ENCODE measurements at regions not wholly inside any gene's neighbourhood (a gene's known extent, or its start where the extent isn't known, plus 50 kb on each side); places are given as distances from the start of the nearest gene placed in this dataset.

DNA sequence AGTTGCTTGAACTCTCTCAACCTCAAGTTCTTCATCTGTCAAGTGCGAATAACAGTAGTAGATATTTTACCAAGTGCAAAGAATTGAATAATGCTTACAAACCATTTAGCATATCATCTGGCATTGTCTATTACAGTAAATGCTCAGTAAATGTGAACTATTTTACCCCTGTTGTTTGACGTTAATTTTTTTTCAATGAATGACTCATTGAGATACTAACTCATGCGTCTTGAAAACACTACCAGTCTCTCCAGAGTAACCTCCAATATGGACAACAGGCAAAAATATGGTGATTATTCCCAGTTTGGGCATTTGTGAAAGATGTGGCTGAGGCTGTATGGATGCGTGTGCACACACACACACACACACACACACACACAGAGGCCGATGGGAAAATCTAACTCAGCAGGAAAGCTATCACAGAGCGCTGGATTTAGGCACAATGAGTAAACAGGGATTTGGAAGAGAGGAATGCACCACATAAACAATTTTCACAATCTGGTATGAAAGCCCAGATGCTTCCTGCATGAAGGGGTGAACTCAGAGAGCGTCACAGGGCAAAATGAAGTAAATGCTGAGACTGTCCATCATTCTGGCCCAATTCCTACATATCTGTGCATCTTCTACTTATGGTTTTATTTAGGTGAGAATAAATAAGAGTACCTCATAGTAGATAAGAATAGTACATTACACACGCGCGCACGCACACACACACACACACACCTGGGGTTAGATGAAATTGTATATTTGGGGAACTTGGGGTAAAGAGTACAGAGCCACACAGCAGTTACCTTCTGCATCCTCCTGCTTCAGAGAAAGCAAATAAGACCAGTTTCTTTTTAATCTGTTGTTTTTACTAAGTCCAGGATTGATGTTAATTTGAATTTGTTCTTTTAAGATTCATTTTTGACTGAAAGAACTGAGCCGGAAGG lies 128.7 kb downstream of the PALM2AKAP2 start:
- Mint-ChIP-seq H3K27me3 (peaks cover 0 to 2% of the 10 kb centered on the region in 2 donors), H3K4me1 (peaks cover 2 to 16% (median 11%) of the 10 kb centered on the region in 3 donors), H3K27ac (no peak overlapping the region), H3K9me3 (no peaks in the 10 kb centered on the region), H3K36me3 (no peaks in the 10 kb centered on the region), H3K4me3 (no peak overlapping the region)
- Histone ChIP-seq H3K9me3 (no peaks in the 10 kb centered on the region), H3K4me1 (ENCODE audit: control insufficient read depth in 1 of 2, extremely low read depth in 1 of 2, insufficient read depth in 2 of 2, low read length in 2 of 2) (no peaks in the 10 kb centered on the region), H3K36me3 (ENCODE audit: control insufficient read depth in 2 of 2, extremely low read depth in 1 of 2, insufficient read depth in 1 of 2, low read length in 1 of 2) (no peaks in the 10 kb centered on the region), H3K4me3 (ENCODE audit: control insufficient read depth in 1 of 2, extremely low read depth in 1 of 2, low read length in 1 of 2) (no peak overlapping the region), H3K27me3 (replicated peaks in 1 of 2; ENCODE audit: control insufficient read depth in 2 of 2, extremely low read depth in 1 of 2, insufficient read depth in 2 of 2, low read length in 1 of 2) (no peaks in the 10 kb centered on the region), H3K27ac (ENCODE audit: low read length) (no peak overlapping the region)
- DNase-seq = no peak
- no peak for ATAC-seq (replicated peaks in 1 of 4)
- ChIA-PET POLR2A (no interaction called here), CTCF (no interaction called here)
- WGBS (ENCODE audit: insufficient coverage) = no CpG with 5 or more reads among the region's 12 CpGs

DNA sequence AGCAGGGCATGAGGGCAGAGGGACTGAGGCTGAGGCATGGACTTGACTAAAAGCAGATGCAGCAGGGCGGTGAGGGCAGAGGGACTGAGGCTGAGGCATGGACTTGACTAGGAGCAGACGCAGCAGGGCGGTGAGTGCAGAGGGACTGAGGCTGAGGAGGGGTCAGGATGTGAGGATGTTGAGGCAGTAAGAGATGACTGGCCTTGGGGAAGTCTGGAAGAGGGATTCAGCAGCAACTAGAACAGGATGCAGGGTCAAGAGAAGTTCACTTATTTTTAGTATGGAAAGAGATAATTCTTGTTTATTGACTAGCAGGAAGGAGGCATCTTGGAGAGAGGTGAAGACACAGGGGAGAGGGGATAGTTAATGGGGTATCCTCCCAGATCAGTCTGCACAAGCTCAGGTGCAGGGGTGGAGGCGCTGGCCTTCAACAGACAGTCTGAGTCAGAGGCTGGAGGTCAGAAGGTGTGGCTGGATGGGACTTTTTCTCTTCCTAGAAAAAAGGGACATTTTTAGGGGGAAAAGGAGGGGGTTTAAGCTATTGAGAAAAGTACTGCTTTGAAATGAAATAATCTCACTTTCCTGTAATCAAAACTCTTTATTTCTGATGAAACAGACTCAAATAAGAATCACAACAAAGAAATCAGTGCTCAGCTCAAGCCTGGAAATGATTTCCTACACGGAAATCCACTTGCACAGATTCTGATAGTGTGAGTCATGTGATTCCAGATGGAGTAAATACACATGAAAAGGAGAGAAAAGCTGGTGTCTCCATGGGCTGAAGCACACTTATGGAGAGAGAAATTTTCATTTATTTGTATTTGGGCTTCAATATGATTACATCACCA lies 130.9 kb downstream of the PALM2AKAP2 start:
- Mint-ChIP-seq H3K27ac (no peak overlapping the region), H3K36me3 (no peaks in the 10 kb centered on the region), H3K9me3 (no peaks in the 10 kb centered on the region), H3K4me1 (peaks cover 2 to 19% (median 11%) of the 10 kb centered on the region in 3 donors), H3K4me3 (no peak overlapping the region), H3K27me3 (peaks cover 0 to 2% of the 10 kb centered on the region in 2 donors)
- ChIA-PET POLR2A (no interaction called here), CTCF (no interaction called here)
- no peaks in the 10 kb centered on the region for H3K4me1 ChIP-seq (ENCODE audit: control insufficient read depth in 1 of 2, extremely low read depth in 1 of 2, insufficient read depth in 2 of 2, low read length in 2 of 2)
- no peaks in the 10 kb centered on the region for H3K9me3 ChIP-seq
- H3K27me3 ChIP-seq (replicated peaks in 1 of 2; ENCODE audit: control insufficient read depth in 2 of 2, extremely low read depth in 1 of 2, insufficient read depth in 2 of 2, low read length in 1 of 2) = no peaks in the 10 kb centered on the region
- 96% methylated on average over 4 of the region's 5 CpGs for WGBS (ENCODE audit: insufficient coverage)
- DNase-seq (no peak), ATAC-seq (replicated peaks in 1 of 4) (no peak)
- H3K27ac ChIP-seq (ENCODE audit: low read length) = no peak overlapping the region
- H3K4me3 ChIP-seq (ENCODE audit: control insufficient read depth in 1 of 2, extremely low read depth in 1 of 2, low read length in 1 of 2) = no peak overlapping the region
- no peaks in the 10 kb centered on the region for H3K36me3 ChIP-seq (ENCODE audit: control insufficient read depth in 2 of 2, extremely low read depth in 1 of 2, insufficient read depth in 1 of 2, low read length in 1 of 2)

DNA sequence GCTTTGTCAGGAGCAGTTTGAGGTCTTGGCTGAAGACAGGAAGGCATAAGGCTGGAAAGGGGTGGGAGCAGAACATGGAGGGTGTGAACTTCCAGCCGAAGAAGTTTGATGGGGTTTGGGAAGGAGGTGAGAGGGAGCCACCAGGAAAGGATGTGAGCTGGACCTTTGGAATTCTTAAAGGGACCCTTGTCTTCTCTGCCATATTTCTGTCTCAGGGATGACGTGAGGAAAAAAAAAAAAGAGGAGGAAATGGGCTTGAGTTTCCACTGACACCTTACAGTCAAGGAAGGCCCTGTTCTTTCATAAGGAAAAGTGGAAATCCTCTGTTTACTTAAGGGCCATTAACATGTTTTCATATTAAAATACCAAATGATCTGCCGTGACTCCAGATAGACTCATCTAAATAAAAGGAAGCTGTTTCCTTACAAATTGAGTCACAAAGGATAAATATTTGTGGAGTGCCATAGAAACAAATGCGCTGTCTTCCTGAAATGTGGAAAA lies 132.1 kb downstream of the PALM2AKAP2 start:
- Histone ChIP-seq H3K27ac (ENCODE audit: low read length) (no peak overlapping the region), H3K36me3 (ENCODE audit: control insufficient read depth in 2 of 2, extremely low read depth in 1 of 2, insufficient read depth in 1 of 2, low read length in 1 of 2) (no peaks in the 10 kb centered on the region), H3K4me1 (ENCODE audit: control insufficient read depth in 1 of 2, extremely low read depth in 1 of 2, insufficient read depth in 2 of 2, low read length in 2 of 2) (no peaks in the 10 kb centered on the region), H3K9me3 (no peaks in the 10 kb centered on the region), H3K27me3 (replicated peaks in 1 of 2; ENCODE audit: control insufficient read depth in 2 of 2, extremely low read depth in 1 of 2, insufficient read depth in 2 of 2, low read length in 1 of 2) (no peaks in the 10 kb centered on the region), H3K4me3 (ENCODE audit: control insufficient read depth in 1 of 2, extremely low read depth in 1 of 2, low read length in 1 of 2) (no peak overlapping the region)
- Mint-ChIP-seq H3K4me3 (no peak overlapping the region), H3K27me3 (peaks cover 0 to 7% of the 10 kb centered on the region in 2 donors), H3K9me3 (no peaks in the 10 kb centered on the region), H3K27ac (no peak overlapping the region), H3K4me1 (peaks cover 0 to 18% (median 10%) of the 10 kb centered on the region in 3 donors), H3K36me3 (no peaks in the 10 kb centered on the region)
- POLR2A ChIA-PET = no interaction called here
- 50% methylated on average over 1 of the region's 4 CpGs for whole genome bisulfite sequencing (ENCODE audit: insufficient coverage)
- no peak for DNase-seq
- ATAC-seq (replicated peaks in 1 of 4) = no peak
- CTCF ChIA-PET = interaction anchor here (1.0 to 1.6 kb wide), 2 partner anchors 9 to 11 kb away, joined by 3 to 6 read pairs; no protein-coding TSS in a partner anchor

DNA sequence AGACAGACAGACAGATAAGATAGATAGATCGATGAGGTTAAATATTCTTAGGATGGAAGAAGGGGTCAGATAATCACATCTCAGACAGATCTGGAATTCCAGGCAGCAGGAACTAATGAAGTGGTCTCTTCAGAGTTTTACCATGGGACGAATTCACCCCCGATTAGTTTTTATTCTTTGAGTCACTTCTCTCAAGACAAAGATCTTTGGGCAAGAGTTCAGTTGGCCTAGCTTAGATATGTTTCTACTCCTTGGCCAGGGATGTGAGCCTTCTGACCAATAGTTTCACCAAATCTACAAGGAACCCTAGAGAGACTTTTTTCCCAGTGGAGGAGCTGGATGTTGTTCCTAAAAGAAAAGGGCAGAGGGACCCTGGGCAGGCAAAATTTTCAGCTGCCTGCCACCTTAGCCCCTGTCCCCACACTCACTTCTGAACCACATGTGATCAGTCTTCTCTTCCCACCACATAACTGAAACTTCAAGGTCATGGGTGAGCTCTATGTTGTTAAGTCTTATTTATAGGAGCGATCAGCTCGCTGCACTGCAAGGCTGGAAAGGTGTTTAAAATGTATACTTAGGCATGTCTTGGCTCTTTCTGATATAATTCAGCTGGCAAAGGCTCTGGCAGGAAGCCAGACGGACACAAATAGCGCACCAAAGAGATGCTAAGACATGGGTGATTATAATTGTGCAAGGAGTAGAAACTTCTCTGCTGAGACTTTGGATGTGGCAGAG lies 132.9 kb downstream of the PALM2AKAP2 start:
- 80% methylated on average over 7 of the region's 7 CpGs for WGBS (ENCODE audit: insufficient coverage)
- Mint-ChIP-seq H3K27me3 (peaks cover 0 to 5% of the 10 kb centered on the region in 2 donors), H3K9me3 (no peaks in the 10 kb centered on the region), H3K36me3 (no peaks in the 10 kb centered on the region), H3K27ac (no peak overlapping the region), H3K4me1 (peaks cover 4 to 14% (median 11%) of the 10 kb centered on the region in 3 donors), H3K4me3 (no peak overlapping the region)
- CTCF ChIA-PET = interaction anchor here (0.6 to 1.6 kb wide), 4 partner anchors 10 to 1414 kb away, joined by 3 to 6 read pairs (median 3); no protein-coding TSS in a partner anchor
- H3K4me1 ChIP-seq (ENCODE audit: control insufficient read depth in 1 of 2, extremely low read depth in 1 of 2, insufficient read depth in 2 of 2, low read length in 2 of 2) = peaks cover 1 to 4% of the 10 kb centered on the region in 2 experiments
- ATAC-seq (replicated peaks in 1 of 4) = no peak
- no peaks in the 10 kb centered on the region for H3K27me3 ChIP-seq (replicated peaks in 1 of 2; ENCODE audit: control insufficient read depth in 2 of 2, extremely low read depth in 1 of 2, insufficient read depth in 2 of 2, low read length in 1 of 2)
- H3K27ac ChIP-seq (ENCODE audit: low read length) = no peak overlapping the region
- DNase-seq = no peak
- H3K4me3 ChIP-seq (ENCODE audit: control insufficient read depth in 1 of 2, extremely low read depth in 1 of 2, low read length in 1 of 2) = no peak overlapping the region
- H3K9me3 ChIP-seq = no peaks in the 10 kb centered on the region
- POLR2A ChIA-PET = no interaction called here
- H3K36me3 ChIP-seq (ENCODE audit: control insufficient read depth in 2 of 2, extremely low read depth in 1 of 2, insufficient read depth in 1 of 2, low read length in 1 of 2) = no peaks in the 10 kb centered on the region

DNA sequence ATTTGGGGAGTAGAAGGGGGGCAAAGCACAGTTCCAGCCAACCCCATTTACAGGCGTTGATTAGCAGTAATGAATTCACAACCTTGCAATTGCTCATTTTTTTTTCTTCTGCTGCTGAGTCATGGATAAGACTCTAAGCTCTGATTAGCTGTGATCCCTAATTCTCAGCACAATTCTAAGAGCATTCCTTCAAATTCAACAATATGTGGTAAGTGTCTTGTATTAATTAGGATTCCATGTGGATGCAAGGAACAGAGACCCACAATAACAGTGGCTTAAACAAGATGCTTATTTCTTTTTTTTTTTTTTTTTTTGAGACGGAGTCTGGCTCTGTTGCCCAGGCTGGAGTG lies 133.4 kb downstream of the PALM2AKAP2 start:
- no peaks in the 10 kb centered on the region for H3K9me3 Mint-ChIP-seq
- H3K4me3 Mint-ChIP-seq = no peak overlapping the region
- H3K4me3 ChIP-seq (ENCODE audit: control insufficient read depth in 1 of 2, extremely low read depth in 1 of 2, low read length in 1 of 2) = no peak overlapping the region
- peaks cover 9 to 20% (median 16%) of the 10 kb centered on the region in 3 donors for H3K4me1 Mint-ChIP-seq
- H3K36me3 ChIP-seq (ENCODE audit: control insufficient read depth in 2 of 2, extremely low read depth in 1 of 2, insufficient read depth in 1 of 2, low read length in 1 of 2) = no peaks in the 10 kb centered on the region
- no peak overlapping the region for H3K27ac Mint-ChIP-seq
- H3K4me1 ChIP-seq (ENCODE audit: control insufficient read depth in 1 of 2, extremely low read depth in 1 of 2, insufficient read depth in 2 of 2, low read length in 2 of 2) = peaks cover 5 to 6% of the 10 kb centered on the region in 2 experiments
- no peak overlapping the region for H3K27ac ChIP-seq (ENCODE audit: low read length)
- H3K27me3 ChIP-seq (replicated peaks in 1 of 2; ENCODE audit: control insufficient read depth in 2 of 2, extremely low read depth in 1 of 2, insufficient read depth in 2 of 2, low read length in 1 of 2) = no peaks in the 10 kb centered on the region
- DNase-seq (no peak), ATAC-seq (replicated peaks in 1 of 4) (no peak)
- CTCF ChIA-PET = interaction anchor here (0.6 to 1.0 kb wide), 3 partner anchors 10 to 1413 kb away, joined by 3 to 4 read pairs (median 3); no protein-coding TSS in a partner anchor
- POLR2A ChIA-PET = no interaction called here
- H3K36me3 Mint-ChIP-seq = no peaks in the 10 kb centered on the region
- H3K27me3 Mint-ChIP-seq = peaks cover 0 to 5% of the 10 kb centered on the region in 2 donors
- WGBS (ENCODE audit: insufficient coverage) = no CpG with 5 or more reads among the region's 2 CpGs
- no peaks in the 10 kb centered on the region for H3K9me3 ChIP-seq
